GM10266 (cell line): ENCODE measurements at regions not wholly inside any gene's neighbourhood (a gene's known extent, or its start where the extent isn't known, plus 50 kb on each side); places are given as distances from the start of the nearest gene placed in this dataset.

Source experiments
- DNase-seq: peaks from one replicate; pipeline ENCODE4 v3.0.0; 2012; ENCODE audit errors: extremely low spot score
- TF ChIP-seq, protein P1 (sequence below): IDR thresholded peaks from 2 replicates; pipeline ENCODE4 v1.5.1; 2012; ENCODE audit warnings: mild to moderate bottlenecking, low read depth; ENCODE audit not compliant: control insufficient read depth, insufficient read depth; ENCODE audit errors: missing control alignments

DNA sequence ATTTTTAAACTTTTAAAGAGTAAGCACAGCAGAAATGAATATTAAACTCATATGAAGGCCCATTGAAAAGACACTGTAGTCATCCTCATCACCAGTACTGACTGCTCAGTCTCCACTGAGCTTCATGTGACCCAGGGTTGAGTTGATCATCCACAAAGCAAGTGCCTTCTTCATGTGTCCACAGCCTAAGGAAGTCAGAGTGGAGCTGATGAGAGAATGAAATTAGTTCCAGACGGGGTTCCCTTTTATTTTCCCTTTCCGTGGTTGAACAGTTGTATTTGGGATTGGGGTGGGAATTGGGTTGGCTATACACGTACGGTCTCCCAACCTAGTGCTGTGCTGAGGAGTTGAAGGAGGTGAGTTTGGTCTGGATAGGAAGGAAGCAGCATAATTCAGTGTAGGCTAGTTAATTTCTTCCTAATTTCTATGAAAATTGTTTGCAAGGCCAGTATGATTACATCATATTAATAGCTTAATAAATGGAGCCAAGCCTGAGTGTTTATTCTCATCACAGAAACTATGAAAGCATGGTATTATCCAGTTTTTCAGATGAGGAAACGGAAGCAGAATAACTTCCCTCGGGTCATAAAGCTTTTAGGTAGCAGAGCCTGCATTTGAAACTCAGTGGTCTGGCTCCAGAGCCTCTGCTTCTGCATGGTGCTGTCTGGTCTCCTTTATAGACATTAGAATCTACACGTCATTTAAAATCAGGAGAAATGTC, 103.9 kb upstream of the DMRT1 start:
- no peak for DNase-seq

DNA sequence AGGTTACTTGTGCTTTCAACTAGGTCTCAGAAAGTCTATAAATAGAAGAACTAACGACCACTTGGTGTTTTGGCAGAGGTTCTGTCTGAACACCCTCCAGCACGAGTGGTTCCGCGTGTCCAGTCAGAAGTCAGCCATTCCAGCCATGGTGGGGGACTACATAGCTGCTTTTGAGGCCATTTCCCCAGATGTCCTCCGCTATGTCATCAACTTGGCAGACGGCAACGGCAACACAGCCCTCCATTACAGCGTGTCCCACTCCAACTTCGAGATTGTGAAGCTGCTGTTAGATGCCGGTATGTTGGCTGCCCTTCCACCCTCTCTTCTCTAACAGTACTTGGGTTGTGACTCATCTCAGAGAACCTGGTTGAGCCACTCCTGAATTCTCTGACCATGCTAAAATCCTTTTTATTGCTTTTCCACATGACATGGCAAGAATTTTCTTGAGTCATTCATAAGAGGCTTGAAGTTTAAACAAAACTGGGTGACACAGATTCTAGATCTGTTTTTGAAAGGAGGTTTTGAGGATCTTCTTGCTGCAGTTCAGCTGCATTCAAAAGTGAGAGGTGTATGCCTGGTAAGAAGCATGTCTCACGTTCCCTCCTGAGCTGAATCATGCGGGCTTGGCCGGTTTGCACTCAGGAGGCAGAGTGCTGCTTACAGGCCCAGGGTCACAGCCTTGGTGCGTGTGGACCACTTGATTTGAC, 103.1 kb upstream of the DMRT1 start:
- DNase-seq: no peak
- TF ChIP-seq, protein P1, sequence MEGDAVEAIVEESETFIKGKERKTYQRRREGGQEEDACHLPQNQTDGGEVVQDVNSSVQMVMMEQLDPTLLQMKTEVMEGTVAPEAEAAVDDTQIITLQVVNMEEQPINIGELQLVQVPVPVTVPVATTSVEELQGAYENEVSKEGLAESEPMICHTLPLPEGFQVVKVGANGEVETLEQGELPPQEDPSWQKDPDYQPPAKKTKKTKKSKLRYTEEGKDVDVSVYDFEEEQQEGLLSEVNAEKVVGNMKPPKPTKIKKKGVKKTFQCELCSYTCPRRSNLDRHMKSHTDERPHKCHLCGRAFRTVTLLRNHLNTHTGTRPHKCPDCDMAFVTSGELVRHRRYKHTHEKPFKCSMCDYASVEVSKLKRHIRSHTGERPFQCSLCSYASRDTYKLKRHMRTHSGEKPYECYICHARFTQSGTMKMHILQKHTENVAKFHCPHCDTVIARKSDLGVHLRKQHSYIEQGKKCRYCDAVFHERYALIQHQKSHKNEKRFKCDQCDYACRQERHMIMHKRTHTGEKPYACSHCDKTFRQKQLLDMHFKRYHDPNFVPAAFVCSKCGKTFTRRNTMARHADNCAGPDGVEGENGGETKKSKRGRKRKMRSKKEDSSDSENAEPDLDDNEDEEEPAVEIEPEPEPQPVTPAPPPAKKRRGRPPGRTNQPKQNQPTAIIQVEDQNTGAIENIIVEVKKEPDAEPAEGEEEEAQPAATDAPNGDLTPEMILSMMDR: no peak

More for the DNA sequence above, 103.9 kb upstream of the DMRT1 start:
- TF ChIP-seq, protein P1: no peak

DNA sequence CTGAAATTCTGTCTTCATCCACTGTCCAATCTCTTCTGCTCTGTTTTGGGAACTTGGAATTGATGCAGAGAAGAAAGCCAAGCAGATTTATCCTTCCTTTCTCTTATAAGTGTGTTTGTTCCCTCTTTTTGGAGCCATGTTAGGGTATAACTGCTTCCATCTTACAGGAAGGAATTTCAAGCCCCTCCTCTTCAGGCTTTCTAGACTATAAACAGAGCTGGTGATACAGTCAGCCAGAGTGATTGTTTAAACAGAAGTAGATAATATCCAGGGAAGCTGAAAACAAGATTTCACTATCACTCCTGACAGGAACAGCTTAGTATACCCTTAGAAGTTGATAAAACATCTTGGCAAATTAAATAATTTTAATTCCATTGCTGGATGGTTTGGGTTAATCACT, 102.1 kb upstream of the DMRT1 start:
- DNase-seq: no peak
- TF ChIP-seq, protein P1: no peak

DNA sequence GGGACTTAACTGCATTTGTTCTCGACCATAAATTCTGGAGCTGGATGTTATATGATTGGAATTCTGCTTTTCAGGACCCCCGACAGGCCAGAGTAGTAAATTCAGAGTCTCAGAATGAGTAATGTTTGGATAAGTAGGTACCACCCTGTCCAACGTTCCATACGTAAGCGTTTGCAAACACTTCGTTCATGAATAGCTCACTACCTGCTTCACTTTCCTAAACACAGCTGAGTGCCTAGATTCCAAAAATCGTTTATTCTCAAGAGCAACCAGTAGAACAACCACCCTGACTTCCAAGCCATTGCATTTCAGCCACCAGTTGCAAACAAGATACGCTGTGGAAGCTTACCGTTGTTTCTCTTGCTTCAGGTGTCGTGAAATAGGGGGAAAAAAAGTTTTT, 101.3 kb upstream of the DMRT1 start:
- TF ChIP-seq, protein P1: no peak
- DNase-seq: no peak

DNA sequence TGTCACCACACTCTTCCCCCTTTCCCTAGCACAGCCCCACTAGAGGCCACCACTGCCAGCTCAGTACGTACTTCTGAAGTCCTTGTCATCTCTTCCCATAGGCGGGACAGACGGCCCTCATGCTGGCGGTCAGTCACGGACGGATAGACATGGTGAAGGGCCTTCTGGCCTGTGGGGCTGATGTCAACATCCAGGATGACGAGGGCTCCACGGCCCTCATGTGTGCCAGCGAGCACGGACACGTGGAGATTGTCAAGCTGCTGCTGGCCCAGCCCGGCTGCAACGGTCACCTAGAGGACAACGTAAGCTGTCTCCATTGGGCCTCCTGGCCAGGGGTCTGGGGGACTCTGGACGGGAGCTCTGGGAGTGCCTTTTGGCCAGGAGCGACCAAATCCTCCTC, 99.4 kb upstream of the DMRT1 start:
- TF ChIP-seq, protein P1: no peak
- no peak for DNase-seq

DNA sequence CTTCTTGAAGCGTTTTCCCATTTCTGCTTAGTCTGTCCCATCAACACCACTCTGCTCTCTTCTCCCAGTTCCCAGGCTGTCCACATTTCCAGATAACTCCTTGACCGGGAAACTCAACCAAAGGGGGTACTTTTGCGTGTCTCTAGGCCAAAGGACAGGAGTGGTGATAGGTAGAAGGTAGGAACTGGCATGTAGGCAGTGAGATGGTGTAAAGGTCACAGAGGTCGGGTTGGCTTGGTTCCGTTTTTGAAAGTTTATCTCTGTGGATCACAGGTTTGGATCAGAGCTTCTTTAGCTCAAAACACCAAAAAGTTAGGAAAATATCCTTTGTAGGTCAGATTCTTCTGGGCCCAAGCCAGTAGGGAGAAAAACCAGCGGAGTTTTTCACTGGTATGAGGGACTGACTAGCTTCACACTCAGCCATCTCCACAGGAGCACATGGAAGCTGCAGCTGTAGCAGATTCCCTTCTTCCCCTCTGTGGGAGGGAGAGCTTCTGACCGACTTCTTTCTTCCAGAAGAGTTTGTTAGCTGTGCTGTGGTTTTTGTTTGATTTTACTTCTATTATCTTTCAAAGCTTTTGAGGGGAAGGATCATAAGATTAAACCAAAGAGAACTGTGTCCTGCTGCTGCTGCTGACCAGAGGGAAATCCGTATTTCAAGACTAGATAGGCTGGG, 98.4 kb upstream of the DMRT1 start:
- DNase-seq: no peak
- TF ChIP-seq, protein P1: no peak
